K562 (cell line): ENCODE measurements at regions not wholly inside any gene's neighbourhood (a gene's known extent, or its start where the extent isn't known, plus 50 kb on each side); places are given as distances from the start of the nearest gene placed in this dataset.

Experiments used
- ATAC-seq: fragments of 200-7000 bp; cut with Tn5 transposase; 3 replicates; pipeline ENCODE4 v1.9.1; 2020; ENCODE audit warnings: moderate library complexity
- BruUV-seq: library from RNA; stranded (reverse); fragments of 400-500 nt; replicated peaks from 2 replicates; lab custom pipeline; 2021; lab: Mats Ljungman, UMichigan
- CTCF ChIA-PET: fragments of 300-600 bp; formaldehyde crosslinking; extraction: SDS; loops from one replicate; lab custom pipeline; 2021; ENCODE audit warnings: low intra/inter-chr PET ratio; lab: Yijun Ruan, JAX
- POLR2A ChIA-PET: fragments of 300-600, 350-650 bp; sonication (Branson Sonifier 250); formaldehyde crosslinking; extraction: SDS; loops from one replicate; lab custom pipeline; 2021; ENCODE audit warnings: antibody characterized with exemption, inconsistent platforms; lab: Yijun Ruan, JAX
- DNase-seq, 4 experiments: peaks; one replicate each; pipeline versions ENCODE4 v3.0.0 to v3.0.0-alpha.2; 2011 to 2018; ENCODE audit warnings: low spot score in 3 of 4, mixed read lengths in 3 of 4; ENCODE audit errors: extremely low read depth in 1 of 4
- FAIRE-seq: peaks from 2 replicates; lab custom pipeline; 2011; peaks lifted over from hg19 to GRCh38; lab: Jason Lieb, UNC
- H2AFZ ChIP-seq: 2 replicates; pipeline ENCODE4 v1.6.0; 2011; ENCODE audit warnings: low read depth, low read length, control low read depth, inconsistent platforms
- H3K27ac ChIP-seq: fragments of 200-600 bp; 3 replicates; pipeline ENCODE4 v1.8.0; 2011; ENCODE audit warnings: low read depth, mild to moderate bottlenecking, control low read depth, inconsistent platforms, low read length, moderate library complexity, mixed read lengths; ENCODE audit errors: extremely low read depth
- H3K27me3 ChIP-seq, 2 experiments: fragments of 300-600 bp in 1 of 2; 2 replicates in 1 of 2; 3 replicates in 1 of 2; pipeline versions ENCODE4 v1.6.0 to v1.8.0; 2011; ENCODE audit warnings: inconsistent platforms in 2 of 2, low read length in 2 of 2, mild to moderate bottlenecking in 1 of 2, mixed read lengths in 1 of 2, moderate library complexity in 1 of 2; ENCODE audit not compliant: control insufficient read depth in 2 of 2, insufficient read depth in 2 of 2
- H3K36me3 ChIP-seq: fragments of 300-600 bp; 3 replicates; pipeline ENCODE4 v1.8.0; 2011; ENCODE audit warnings: mild to moderate bottlenecking, low read length, inconsistent platforms; ENCODE audit not compliant: control insufficient read depth, insufficient read depth
- H3K4me1 ChIP-seq, 2 experiments: fragments of 200-600 bp in 1 of 2; replicated peaks in 1 of 2; 2 replicates in 1 of 2; 3 replicates in 1 of 2; pipeline versions ENCODE4 v1.5.1 to v1.8.0; 2011; ENCODE audit warnings: inconsistent platforms in 2 of 2, low read length in 2 of 2, mild to moderate bottlenecking in 1 of 2, mixed read lengths in 1 of 2, moderate library complexity in 1 of 2; ENCODE audit not compliant: control insufficient read depth in 2 of 2, insufficient read depth in 2 of 2
- H3K4me2 ChIP-seq: 2 replicates; pipeline ENCODE4 v1.6.1; 2011; ENCODE audit warnings: low read length, control low read depth, inconsistent platforms, mixed read lengths; ENCODE audit not compliant: insufficient read depth
- H3K4me3 ChIP-seq: fragments of 200-600 bp; sonication (generic), shearing (Covaris generic); 2 replicates; pipeline ENCODE4 v1.5.1; 2016; ENCODE audit warnings: control low read depth, inconsistent platforms
- H3K79me2 ChIP-seq: fragments of 200-600 bp; 3 replicates; pipeline ENCODE4 v1.8.0; 2011; ENCODE audit warnings: low read length, inconsistent platforms; ENCODE audit not compliant: control insufficient read depth, insufficient read depth
- H3K9ac ChIP-seq, 2 experiments: 2 replicates each; pipeline versions ENCODE4 v1.6.0 to v1.6.1; 2011; ENCODE audit warnings: low read depth in 2 of 2, low read length in 2 of 2, control low read depth in 1 of 2, inconsistent platforms in 1 of 2, mild to moderate bottlenecking in 1 of 2, mixed read lengths in 1 of 2; ENCODE audit not compliant: insufficient read depth in 1 of 2
- H3K9me1 ChIP-seq: one replicate; pipeline ENCODE4 v1.6.0; 2011; ENCODE audit warnings: inconsistent platforms, mild to moderate bottlenecking, low read length, moderate library complexity; ENCODE audit not compliant: control insufficient read depth, insufficient read depth
- H3K9me3 ChIP-seq: replicated peaks from 2 replicates; pipeline ENCODE4 v1.5.1; 2011; ENCODE audit warnings: low read depth, low read length, inconsistent platforms; ENCODE audit not compliant: control insufficient read depth, insufficient read depth
- H4K20me1 ChIP-seq: replicated peaks from 2 replicates; pipeline ENCODE4 v1.6.1; 2011; ENCODE audit warnings: low read length, inconsistent platforms, mixed read lengths; ENCODE audit not compliant: control insufficient read depth, insufficient read depth
- ATF2 ChIP-seq: sonication (generic); formaldehyde crosslinking; IDR thresholded peaks from 2 replicates; pipeline ENCODE4 v1.8.1; 2022; ENCODE audit warnings: missing genetic modification reagents
- DDX20 ChIP-seq: fragments of 450-650 bp; IDR thresholded peaks from 2 replicates; pipeline ENCODE4 v1.6.1; 2016; ENCODE audit warnings: missing genetic modification characterization, low read depth, mild to moderate bottlenecking, missing compliant biosample characterization, moderate library complexity
- ESRRA ChIP-seq: fragments of 450-650 bp; IDR thresholded peaks from 2 replicates; pipeline ENCODE4 v1.6.1; 2014; ENCODE audit warnings: low read depth, mild to moderate bottlenecking, moderate library complexity, borderline replicate concordance
- FOXM1 ChIP-seq, 2 experiments: fragments of 450-650 bp in 1 of 2; sonication (generic) in 1 of 2; formaldehyde crosslinking in 1 of 2; IDR thresholded peaks; 2 replicates each; pipeline versions ENCODE4 v1.6.1 to v1.9.0; 2017 to 2022; ENCODE audit warnings: low read depth in 2 of 2, mild to moderate bottlenecking in 2 of 2, missing genetic modification reagents in 1 of 2, moderate library complexity in 1 of 2
- HDGF ChIP-seq: fragments of 450-650 bp; IDR thresholded peaks from 2 replicates; pipeline ENCODE4 v1.6.1; 2016
- MYBL2 ChIP-seq, 2 experiments: fragments of 450-650 bp in 1 of 2; sonication (generic) in 1 of 2; formaldehyde crosslinking in 1 of 2; IDR thresholded peaks; 2 replicates each; pipeline versions ENCODE4 v1.6.1 to v1.8.1; 2017 to 2022; ENCODE audit warnings: borderline replicate concordance in 1 of 2, inconsistent platforms in 1 of 2, low read depth in 1 of 2, mild to moderate bottlenecking in 1 of 2, missing genetic modification reagents in 1 of 2, moderate library complexity in 1 of 2
- RBM14 ChIP-seq: fragments of 200-400 bp; formaldehyde crosslinking; IDR thresholded peaks from 2 replicates; pipeline ENCODE4 v1.6.1; 2018; ENCODE audit warnings: low read depth, mild to moderate bottlenecking, low read length, moderate library complexity, borderline replicate concordance; ENCODE audit not compliant: insufficient read depth
- RCOR1 ChIP-seq, 2 experiments: IDR thresholded peaks; 2 replicates each; pipeline ENCODE4 v1.6.1; 2012; ENCODE audit warnings: low read depth in 2 of 2, low read length in 2 of 2, borderline replicate concordance in 1 of 2, improper control_type of control experiment in 1 of 2
- SMAD1 ChIP-seq: fragments of 150-350 bp; IDR thresholded peaks from 2 replicates; pipeline ENCODE4 v1.6.1; 2014; ENCODE audit warnings: low read length, low read depth; ENCODE audit not compliant: partially characterized antibody
- TAF7 ChIP-seq: fragments of 450-650 bp; IDR thresholded peaks from 2 replicates; pipeline ENCODE4 v1.6.1; 2016; ENCODE audit warnings: missing genetic modification characterization, missing compliant biosample characterization
- TCF15 ChIP-seq: fragments of 250-450 bp; sonication (Bioruptor Pico); IDR thresholded peaks from 2 replicates; pipeline ENCODE4 v1.8.0; 2022; ENCODE audit warnings: moderate library complexity, mild to moderate bottlenecking, inconsistent platforms
- ZFP30 ChIP-seq: fragments of 250-450 bp; sonication (Bioruptor Pico); IDR thresholded peaks from 2 replicates; pipeline ENCODE4 v1.8.0; 2022; ENCODE audit warnings: moderate library complexity, mild to moderate bottlenecking, inconsistent platforms, borderline replicate concordance
- ZNF197 ChIP-seq: fragments of 200-800 bp; sonication (Bioruptor generic); IDR thresholded peaks from 2 replicates; pipeline ENCODE4 v1.6.1; 2016; ENCODE audit warnings: low read depth, missing genetic modification characterization, missing compliant biosample characterization
- ZNF263 ChIP-seq: sonication (generic); formaldehyde crosslinking; IDR thresholded peaks from 2 replicates; pipeline ENCODE4 v1.8.0; 2022; ENCODE audit warnings: mild to moderate bottlenecking, missing genetic modification reagents, borderline replicate concordance
- ZNF41 ChIP-seq: fragments of 250-450 bp; sonication (Bioruptor Pico); conservative IDR thresholded peaks from 2 replicates; pipeline ENCODE4 v1.4.0; 2020; ENCODE audit warnings: mild to moderate bottlenecking
- ZNF785 ChIP-seq: fragments of 250-450 bp; sonication (Bioruptor Pico); IDR thresholded peaks from 2 replicates; pipeline ENCODE4 v1.4.0; 2020; ENCODE audit warnings: mild to moderate bottlenecking
- WGBS: fragments of 100-300 bp; shearing (Covaris generic); methylation state at CpG from one replicate; pipeline ENCODE4 v1.1.6; 2016; ENCODE audit warnings: low coverage, mixed read lengths; ENCODE audit not compliant: insufficient coverage; ENCODE audit errors: missing lambda C conversion rate; 5-methylcytosine and 5-hydroxymethylcytosine counted together
- in situ Hi-C: fragments of 300-500 bp; cut with MboI; formaldehyde crosslinking; loops from 4 replicates; pipeline ENCODE4 v1.15.0; 2018; ENCODE audit warnings: inconsistent platforms, mixed read lengths
- intact Hi-C: fragments of 100-400 bp; cut with micrococcal nuclease; formaldehyde crosslinking; loops from 2 replicates; pipeline ENCODE4 v1.14.2; 2022
- TF ChIP-seq, protein P1 (sequence below): fragments of 450-650 bp; IDR thresholded peaks from 2 replicates; pipeline ENCODE4 v1.7.0; 2016; ENCODE audit warnings: borderline replicate concordance

DNA sequence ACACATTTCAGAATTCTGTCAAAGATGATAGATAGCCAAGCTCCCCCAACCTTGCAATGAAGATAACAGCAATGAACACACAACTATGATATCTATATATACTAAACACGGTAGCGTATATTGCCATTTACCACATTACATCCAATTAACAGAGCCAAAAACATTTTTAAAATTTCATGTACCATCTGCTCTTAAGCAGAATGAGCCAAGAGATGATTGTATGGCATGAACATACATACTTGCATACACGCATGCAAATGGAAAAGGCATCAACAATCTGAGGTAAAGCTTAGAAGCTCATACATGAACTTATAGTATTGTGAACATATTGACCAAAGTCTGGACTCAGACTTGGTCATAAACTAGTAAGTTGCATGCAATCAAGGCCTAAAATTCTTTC lies 712.9 kb upstream of the GOLIM4 start:
- Histone ChIP-seq H3K9me1 (no peaks in the 10 kb centered on the region), H3K4me2 (no peak overlapping the region), H3K9ac (no peak overlapping the region), H3K4me3 (no peak overlapping the region), H3K4me1 (no peaks in the 10 kb centered on the region), H2AFZ (no peak overlapping the region)
- no peak for FAIRE-seq
- CTCF ChIA-PET = no interaction called here
- BruUV-seq = no TSS peak
- intact Hi-C loops = no loop called here
- WGBS = 0% methylated on average over 3 of the region's 3 CpGs
- TF ChIP-seq ATF2 (CRISPR knock-in tag) (no peak), ESRRA (no peak), ZNF41 (no peak), ZNF263 (CRISPR knock-in tag) (no peak), HDGF (no peak), FOXM1 (IDR thresholded peaks at IDR 0.05; ENCODE audit: low read depth) (no peak), FOXM1 (CRISPR knock-in tag; IDR thresholded peaks at IDR 0.05; ENCODE audit: low read depth) (no peak), TCF15 (CRISPR knock-in tag) (no peak), TAF7 (tag) (no peak), DDX20 (no peak), ZNF197 (CRISPR knock-in tag) (no peak), SMAD1 (no peak), ZNF785 (CRISPR knock-in tag) (no peak), MYBL2 (IDR thresholded peaks at IDR 0.05; ENCODE audit: low read depth) (no peak), MYBL2 (CRISPR knock-in tag; IDR thresholded peaks at IDR 0.05; ENCODE audit: borderline replicate concordance) (no peak), RBM14 (no peak), RCOR1 (IDR thresholded peaks at IDR 0.05; ENCODE audit: borderline replicate concordance in 1 of 2, low read depth in 2 of 2, low read length in 2 of 2) (no peak), ZFP30 (CRISPR knock-in tag) (no peak)
- TF ChIP-seq, protein P1, sequence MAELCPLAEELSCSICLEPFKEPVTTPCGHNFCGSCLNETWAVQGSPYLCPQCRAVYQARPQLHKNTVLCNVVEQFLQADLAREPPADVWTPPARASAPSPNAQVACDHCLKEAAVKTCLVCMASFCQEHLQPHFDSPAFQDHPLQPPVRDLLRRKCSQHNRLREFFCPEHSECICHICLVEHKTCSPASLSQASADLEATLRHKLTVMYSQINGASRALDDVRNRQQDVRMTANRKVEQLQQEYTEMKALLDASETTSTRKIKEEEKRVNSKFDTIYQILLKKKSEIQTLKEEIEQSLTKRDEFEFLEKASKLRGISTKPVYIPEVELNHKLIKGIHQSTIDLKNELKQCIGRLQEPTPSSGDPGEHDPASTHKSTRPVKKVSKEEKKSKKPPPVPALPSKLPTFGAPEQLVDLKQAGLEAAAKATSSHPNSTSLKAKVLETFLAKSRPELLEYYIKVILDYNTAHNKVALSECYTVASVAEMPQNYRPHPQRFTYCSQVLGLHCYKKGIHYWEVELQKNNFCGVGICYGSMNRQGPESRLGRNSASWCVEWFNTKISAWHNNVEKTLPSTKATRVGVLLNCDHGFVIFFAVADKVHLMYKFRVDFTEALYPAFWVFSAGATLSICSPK = no peak
- TF ChIP-seq, all 486 proteins: peak for 0
- H3K79me2 ChIP-seq = no peaks in the 10 kb centered on the region
- DNase-seq (no peak), ATAC-seq (no peak)
- POLR2A ChIA-PET = no interaction called here
- H3K27me3 ChIP-seq = no peaks in the 10 kb centered on the region
- in situ Hi-C loops = no loop called here
- H4K20me1 ChIP-seq = no peaks in the 10 kb centered on the region
- H3K27ac ChIP-seq = no peak overlapping the region
- H3K36me3 ChIP-seq = no peaks in the 10 kb centered on the region
- no peaks in the 10 kb centered on the region for H3K9me3 ChIP-seq
